Fibroblast of mammary gland (primary cell): ENCODE measurements at regions not wholly inside any gene's neighbourhood (a gene's known extent, or its start where the extent isn't known, plus 50 kb on each side); places are given as distances from the start of the nearest gene placed in this dataset.

Experiments
- DNase-seq: peaks from one replicate; pipeline ENCODE4 v3.0.0-alpha.2; 2010; ENCODE audit warnings: low read depth
- H3K4me3 ChIP-seq: 2 replicates; pipeline ENCODE4 v1.5.1; 2011; ENCODE audit warnings: low read depth, mild to moderate bottlenecking, low read length, moderate library complexity; ENCODE audit not compliant: control insufficient read depth
- CTCF ChIP-seq: conservative IDR thresholded peaks from 2 replicates; pipeline ENCODE4 v1.5.1; 2011; ENCODE audit warnings: low read depth, low read length, inconsistent platforms; ENCODE audit not compliant: control insufficient read depth, insufficient read depth

- no peak for TF ChIP-seq CTCF
- DNase-seq: peak; percentile 45
- no peak overlapping the region for H3K4me3 ChIP-seq
Measured at GRCh38 chr10:44198780-44199097, 186.2 kb downstream of the CXCL12 start.

- no peak for TF ChIP-seq CTCF
- H3K4me3 ChIP-seq: no peak overlapping the region
- DNase-seq: no peak
Measured at GRCh38 chr10:44198096-44198779, 186.7 kb downstream of the CXCL12 start.

GRCh38 chr10:44197646-44198045 lies 187.3 kb downstream of the CXCL12 start:
- TF ChIP-seq CTCF: no peak
- DNase-seq: no peak

GRCh38 chr10:44196336-44196735 lies 188.6 kb downstream of the CXCL12 start:
- DNase-seq: no peak
- no peak overlapping the region for H3K4me3 ChIP-seq
- no peak for TF ChIP-seq CTCF

More at GRCh38 chr10:44197646-44198045, 187.3 kb downstream of the CXCL12 start:
- no peak overlapping the region for H3K4me3 ChIP-seq

GRCh38 chr10:44196008-44196320 lies 188.9 kb downstream of the CXCL12 start:
- DNase-seq: no peak
- TF ChIP-seq CTCF: no peak
- H3K4me3 ChIP-seq: no peak overlapping the region

GRCh38 chr10:44195112-44196007 lies 189.5 kb downstream of the CXCL12 start:
- DNase-seq: peak; percentile 93

More at GRCh38 chr10:44195112-44196007, 189.5 kb downstream of the CXCL12 start:
- TF ChIP-seq CTCF: no peak
- H3K4me3 ChIP-seq: no peak overlapping the region
